Spinal cord (tissue), 9 donors: ENCODE measurements at regions not wholly inside any gene's neighbourhood (a gene's known extent, or its start where the extent isn't known, plus 50 kb on each side); places are given as distances from the start of the nearest gene placed in this dataset.

ENCODE experiments used
- DNase-seq, 6 donors: peaks; one replicate each; pipeline versions ENCODE4 v3.0.0 to v3.0.0-alpha.2; 2013 to 2015; ENCODE audit warnings: low spot score in 6 of 6, low read depth in 4 of 6
- H3K27ac ChIP-seq: one replicate; pipeline ENCODE4 v1.5.1; 2013; ENCODE audit warnings: low read depth, low read length, control low read depth
- H3K27me3 ChIP-seq: one replicate; pipeline ENCODE4 v1.6.1; 2013; ENCODE audit warnings: low read length; ENCODE audit not compliant: control insufficient read depth, insufficient read depth
- H3K36me3 ChIP-seq: one replicate; pipeline ENCODE4 v1.6.1; 2013; ENCODE audit warnings: low read length; ENCODE audit not compliant: control insufficient read depth, insufficient read depth
- H3K4me1 ChIP-seq: one replicate; pipeline ENCODE4 v1.6.1; 2013; ENCODE audit warnings: low read length; ENCODE audit not compliant: control insufficient read depth, insufficient read depth
- H3K4me3 ChIP-seq: one replicate; pipeline ENCODE4 v1.5.1; 2013; ENCODE audit warnings: low read depth, low read length, control low read depth
- H3K9me3 ChIP-seq: one replicate; pipeline ENCODE4 v1.6.1; 2013; ENCODE audit warnings: low read length; ENCODE audit not compliant: control insufficient read depth, insufficient read depth
- WGBS: methylation state at CpG from one replicate; pipeline ENCODE4 v1.1.5; 2013; ENCODE audit warnings: missing lambda C conversion rate; ENCODE audit not compliant: insufficient coverage; 5-methylcytosine and 5-hydroxymethylcytosine counted together
- donor health status: healthy.

- no peaks in the 10 kb centered on the region for H3K27me3 ChIP-seq
- no peak overlapping the region for H3K27ac ChIP-seq
- H3K9me3 ChIP-seq, result peaks cover 7% of the 10 kb centered on the region
- DNase-seq, result no peak
- WGBS, result no CpG with 5 or more reads among the region's 2 CpGs
- no peaks in the 10 kb centered on the region for H3K36me3 ChIP-seq
- no peak overlapping the region for H3K4me3 ChIP-seq
- H3K4me1 ChIP-seq, result no peaks in the 10 kb centered on the region
Measured at GRCh38 chr12:92603741-92604432, 98.9 kb upstream of the PLEKHG7 start.

DNA sequence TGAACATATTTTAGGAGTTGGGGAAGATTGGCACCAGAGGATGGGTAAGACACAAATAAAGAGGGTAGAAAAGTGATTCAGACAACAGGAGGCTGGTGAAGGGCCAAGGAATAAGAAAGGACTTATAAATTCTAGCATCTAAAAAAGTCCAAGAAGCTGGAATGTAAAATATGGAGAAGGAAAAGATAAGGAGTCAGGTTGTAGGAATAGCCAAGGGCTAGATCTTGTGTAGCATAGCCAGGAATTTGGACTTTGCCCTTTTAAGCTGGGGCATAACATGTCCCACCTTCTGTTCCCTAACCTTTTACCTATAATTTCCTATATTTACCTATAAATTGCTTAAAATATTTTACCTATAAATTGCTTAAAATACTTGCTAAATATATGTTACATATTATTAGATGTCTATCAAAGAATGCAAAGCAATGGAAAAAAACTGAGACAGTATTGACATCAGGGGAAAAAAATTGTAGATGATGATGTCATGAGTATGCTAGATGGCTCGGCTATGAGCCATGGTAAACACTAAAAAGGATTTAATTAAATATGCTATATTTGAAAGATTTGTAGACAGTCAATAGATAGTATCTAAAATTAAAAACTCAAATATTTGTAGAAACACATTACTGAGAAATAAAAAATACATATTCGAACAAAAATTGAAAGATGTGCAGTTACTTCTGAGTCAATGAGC lies 99.7 kb upstream of the PLEKHG7 start:
- H3K9me3 ChIP-seq, result peaks cover 7% of the 10 kb centered on the region
- no peak for DNase-seq

DNA sequence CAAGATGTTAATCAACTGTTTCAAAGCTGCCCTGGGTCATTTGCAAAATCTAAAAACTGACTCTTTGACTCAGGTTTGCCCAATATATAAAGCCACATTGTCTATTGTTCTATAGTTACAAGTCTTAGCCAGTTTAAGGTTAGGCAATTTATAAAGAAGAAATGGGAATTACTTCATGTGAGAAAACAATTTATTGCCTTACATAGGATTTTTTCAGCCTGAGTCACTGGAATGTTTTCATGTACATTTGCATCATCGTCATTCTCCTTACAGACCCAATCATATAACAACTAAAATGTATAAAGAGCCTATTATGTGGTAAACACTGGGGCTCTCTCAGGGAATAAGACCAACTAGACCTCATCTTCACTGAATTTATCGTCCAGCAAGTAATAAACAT lies 100.3 kb upstream of the PLEKHG7 start:
- WGBS, result no CpG with 5 or more reads among the region's 2 CpGs
- no peak for DNase-seq
- no peaks in the 10 kb centered on the region for H3K36me3 ChIP-seq

More for the DNA sequence above, 99.7 kb upstream of the PLEKHG7 start:
- H3K36me3 ChIP-seq, result no peaks in the 10 kb centered on the region
- no CpG with 5 or more reads among the region's 2 CpGs for WGBS
- H3K27ac ChIP-seq, result peak overlapping the region; percentile 38
- no peaks in the 10 kb centered on the region for H3K27me3 ChIP-seq
- no peak overlapping the region for H3K4me3 ChIP-seq
- no peaks in the 10 kb centered on the region for H3K4me1 ChIP-seq

DNA sequence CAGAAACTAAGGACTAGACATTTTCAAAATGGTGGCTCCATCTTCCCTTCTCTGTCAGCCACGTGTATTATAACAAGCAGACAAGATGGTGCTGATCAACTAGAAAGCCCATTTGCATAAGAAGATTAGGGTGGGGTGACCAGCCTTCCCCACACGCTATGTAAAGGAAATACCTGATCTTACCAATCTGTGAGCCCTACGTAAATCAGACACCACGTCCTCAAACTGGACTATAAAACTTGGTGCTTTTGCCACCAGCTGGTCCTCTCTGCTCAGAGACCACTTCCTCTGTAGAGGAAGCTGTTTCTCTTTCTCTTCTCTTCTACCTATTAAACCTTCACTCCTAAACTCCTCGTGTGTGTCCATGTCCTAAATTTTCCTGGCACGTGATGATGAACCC lies 101.1 kb upstream of the PLEKHG7 start:
- WGBS, result 50% methylated on average over 2 of the region's 6 CpGs
- H3K36me3 ChIP-seq, result no peaks in the 10 kb centered on the region
- H3K9me3 ChIP-seq, result peaks cover 7% of the 10 kb centered on the region
- no peaks in the 10 kb centered on the region for H3K27me3 ChIP-seq
- no peak overlapping the region for H3K4me3 ChIP-seq
- no peaks in the 10 kb centered on the region for H3K4me1 ChIP-seq
- no peak overlapping the region for H3K27ac ChIP-seq
- DNase-seq, result no peak

More for the DNA sequence above, 100.3 kb upstream of the PLEKHG7 start:
- H3K4me1 ChIP-seq, result no peaks in the 10 kb centered on the region
- peaks cover 7% of the 10 kb centered on the region for H3K9me3 ChIP-seq
- H3K4me3 ChIP-seq, result no peak overlapping the region
- no peak overlapping the region for H3K27ac ChIP-seq
- no peaks in the 10 kb centered on the region for H3K27me3 ChIP-seq

- no peak for DNase-seq
- Histone ChIP-seq H3K36me3 (no peaks in the 10 kb centered on the region), H3K27me3 (no peaks in the 10 kb centered on the region), H3K4me1 (no peaks in the 10 kb centered on the region), H3K27ac (no peak overlapping the region), H3K4me3 (no peak overlapping the region), H3K9me3 (peaks cover 7% of the 10 kb centered on the region)
Measured at GRCh38 chr12:92601176-92601575, 101.6 kb upstream of the PLEKHG7 start.

DNA sequence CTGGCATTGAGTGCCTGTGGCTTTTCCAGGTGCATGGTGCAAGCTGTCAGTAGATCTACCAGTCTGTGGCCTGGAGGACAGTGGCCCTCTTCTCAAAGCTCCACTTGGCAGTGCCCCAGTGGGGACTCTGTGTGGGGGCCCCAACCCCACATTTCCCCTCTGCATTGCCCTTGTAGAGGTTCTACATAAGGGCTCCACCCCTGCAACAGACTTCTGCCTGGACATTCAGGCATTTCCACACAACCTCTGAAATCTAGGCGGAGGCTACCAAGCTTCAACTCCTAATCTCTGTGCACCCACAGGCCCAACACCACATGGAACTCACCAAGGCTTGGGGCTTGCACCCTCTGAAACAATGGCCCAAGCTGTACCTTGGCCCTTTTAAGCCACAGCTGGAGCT lies 102.7 kb upstream of the PLEKHG7 start:
- WGBS, result 91% methylated on average over 1 of the region's 1 CpG
- peaks cover 7% of the 10 kb centered on the region for H3K9me3 ChIP-seq
- no peaks in the 10 kb centered on the region for H3K27me3 ChIP-seq

DNA sequence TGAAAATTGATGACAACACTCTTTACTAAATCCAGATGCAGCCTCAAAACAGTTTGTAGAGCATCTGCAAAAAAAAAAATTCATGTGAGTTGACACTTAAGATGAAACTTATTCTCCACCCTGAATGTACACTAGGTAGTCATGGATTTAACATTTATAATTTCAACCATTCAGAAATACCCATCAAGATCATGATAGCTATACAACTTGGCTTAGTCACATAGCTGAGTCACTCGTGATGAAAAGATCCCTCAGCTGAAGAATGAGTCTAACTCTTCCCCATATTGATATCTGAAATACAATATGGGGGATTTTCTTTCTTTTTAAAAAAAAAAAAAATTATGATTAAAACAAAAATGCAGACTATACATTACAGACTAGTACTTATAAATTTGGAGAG lies 104.8 kb upstream of the PLEKHG7 start:
- Histone ChIP-seq H3K9me3 (peaks cover 7% of the 10 kb centered on the region), H3K27me3 (no peaks in the 10 kb centered on the region), H3K4me1 (no peaks in the 10 kb centered on the region), H3K4me3 (no peak overlapping the region), H3K36me3 (no peaks in the 10 kb centered on the region), H3K27ac (no peak overlapping the region)
- no peak for DNase-seq
- no CpG with 5 or more reads among the region's 1 CpG for WGBS

More for the DNA sequence above, 102.7 kb upstream of the PLEKHG7 start:
- Histone ChIP-seq H3K36me3 (no peaks in the 10 kb centered on the region), H3K4me1 (no peaks in the 10 kb centered on the region), H3K4me3 (no peak overlapping the region), H3K27ac (no peak overlapping the region)
- DNase-seq, result no peak

DNA sequence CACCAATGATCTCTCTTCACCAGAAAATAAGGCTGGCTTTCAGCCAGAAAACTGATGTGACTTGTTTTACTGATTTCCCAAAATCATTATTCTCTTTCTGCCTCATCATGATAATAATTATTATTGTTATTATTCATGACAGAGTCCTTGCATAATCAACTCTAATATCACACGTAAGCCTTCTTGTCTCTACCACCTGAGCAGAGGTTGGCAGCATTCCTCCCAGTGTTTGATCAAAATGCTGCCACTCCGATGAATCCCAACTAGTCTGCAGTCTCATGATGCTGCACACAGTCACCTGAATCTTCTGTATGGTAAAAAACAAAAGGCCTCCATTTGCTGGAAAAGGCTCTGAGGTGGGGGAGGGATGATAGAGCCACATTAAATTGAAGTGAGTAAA lies 105.7 kb upstream of the PLEKHG7 start:
- no peaks in the 10 kb centered on the region for H3K4me1 ChIP-seq
- 75% methylated on average over 1 of the region's 2 CpGs for WGBS
- no peak overlapping the region for H3K4me3 ChIP-seq
- H3K27ac ChIP-seq, result no peak overlapping the region
- H3K9me3 ChIP-seq, result peaks cover 6% of the 10 kb centered on the region
- no peak for DNase-seq
- no peaks in the 10 kb centered on the region for H3K27me3 ChIP-seq
- no peaks in the 10 kb centered on the region for H3K36me3 ChIP-seq

DNA sequence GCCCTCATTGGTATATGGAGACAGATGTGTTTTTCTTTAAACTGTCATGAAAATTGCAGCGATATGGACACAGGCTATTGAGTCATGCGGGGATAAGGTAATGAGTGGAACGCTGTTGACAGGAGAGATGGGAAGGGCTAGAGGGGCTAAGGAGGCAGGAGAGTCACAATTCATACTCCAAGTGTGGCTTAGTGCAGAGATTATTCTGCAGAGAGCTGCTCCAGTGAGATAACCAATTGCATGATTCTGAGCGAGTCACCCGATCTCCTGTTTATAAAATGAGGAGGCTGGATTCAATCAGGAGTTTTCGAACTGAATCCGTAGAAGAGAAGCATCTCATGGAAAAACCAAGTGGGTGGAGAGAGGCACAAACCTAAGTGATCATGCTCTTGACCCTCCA lies 106.4 kb upstream of the PLEKHG7 start:
- Histone ChIP-seq H3K9me3 (peaks cover 6% of the 10 kb centered on the region), H3K4me1 (no peaks in the 10 kb centered on the region), H3K4me3 (no peak overlapping the region), H3K27ac (no peak overlapping the region), H3K27me3 (no peaks in the 10 kb centered on the region), H3K36me3 (no peaks in the 10 kb centered on the region)
- 81% methylated on average over 3 of the region's 7 CpGs for WGBS
- DNase-seq, result no peak

DNA sequence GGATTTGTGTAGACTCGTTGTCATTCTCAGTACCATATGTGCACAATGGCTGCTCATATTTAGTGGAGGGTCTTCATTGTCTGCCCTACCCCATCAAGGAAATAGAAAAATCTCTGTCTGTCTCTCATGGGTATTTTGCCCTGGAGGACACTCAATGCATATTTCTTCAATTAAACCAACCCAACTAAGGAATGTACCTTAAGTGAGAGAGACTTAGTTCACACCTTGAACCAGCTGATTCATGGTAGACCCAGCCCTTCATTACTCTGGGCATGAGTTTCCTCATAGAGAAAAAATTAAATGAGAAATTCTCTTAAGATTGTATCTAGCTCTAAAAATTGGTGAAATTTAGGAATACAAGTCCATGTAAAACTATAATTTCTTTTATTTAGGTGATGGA lies 107.1 kb upstream of the PLEKHG7 start:
- Histone ChIP-seq H3K36me3 (no peaks in the 10 kb centered on the region), H3K4me3 (no peak overlapping the region), H3K27me3 (no peaks in the 10 kb centered on the region), H3K9me3 (peaks cover 6% of the 10 kb centered on the region), H3K4me1 (no peaks in the 10 kb centered on the region), H3K27ac (no peak overlapping the region)
- no peak for DNase-seq
- WGBS, result no CpG with 5 or more reads among the region's 1 CpG
